ENCODE measurements at regions not wholly inside any gene's neighbourhood (a gene's known extent, or its start where the extent isn't known, plus 50 kb on each side); places are given as distances from the start of the nearest gene placed in this dataset.

DNA sequence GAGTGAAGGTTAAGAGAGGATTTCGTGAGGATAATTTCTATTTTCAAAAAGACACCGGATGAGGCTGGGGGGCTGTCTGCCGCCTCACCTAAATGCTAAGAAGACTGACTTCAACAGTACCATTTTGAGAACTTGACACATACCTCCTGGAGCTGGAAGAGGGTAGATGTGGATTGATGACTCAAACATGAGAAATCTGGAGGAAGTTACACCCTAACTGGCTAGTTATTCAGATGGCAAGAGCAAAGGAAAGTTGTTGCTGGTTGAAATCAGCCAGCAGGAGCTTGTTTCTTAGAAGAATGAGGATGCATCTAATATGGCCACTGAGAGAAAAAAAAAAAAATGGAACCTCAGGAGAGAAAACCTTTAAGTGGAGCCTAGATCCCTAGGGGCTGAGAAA is 76.2 kb upstream of the KIAA1217 start:
- no peak overlapping the region for H3K27ac ChIP-seq (ENCODE audit: low read depth, low read length)
- no peaks in the 10 kb centered on the region for H3K36me3 ChIP-seq (ENCODE audit: control insufficient read depth in 1 of 2, insufficient read depth in 2 of 2, low read length in 2 of 2)
- no peaks in the 10 kb centered on the region for H3K27me3 ChIP-seq (ENCODE audit: insufficient read depth, low read length)
- ATAC-seq (no peak), DNase-seq (ENCODE audit: low read depth, low spot score) (no peak)
- ChIA-PET POLR2A (no interaction called here), RAD21 (ENCODE audit: low non-redundant PET in 1 of 2, low total read pairs in 2 of 2, uncharacterized antibody in 2 of 2, unreplicated experiment in 2 of 2) (no interaction called here), CTCF (no interaction called here)
- H3K9ac ChIP-seq (ENCODE audit: low read length): no peak overlapping the region
- H4K20me1 ChIP-seq (ENCODE audit: insufficient read depth): no peaks in the 10 kb centered on the region
- H3K4me3 ChIP-seq (replicated peaks in 1 of 2; ENCODE audit: low read depth in 1 of 2, low read length in 2 of 2): no peak overlapping the region
- no peak overlapping the region for H3K4me2 ChIP-seq (ENCODE audit: low read length)
- H3K79me2 ChIP-seq (ENCODE audit: insufficient read depth, low read length): no peaks in the 10 kb centered on the region
- H3K9me3 ChIP-seq (ENCODE audit: control insufficient read depth in 1 of 2, insufficient read depth in 1 of 2, low read depth in 1 of 2, low read length in 2 of 2): no peaks in the 10 kb centered on the region
- intact Hi-C loops (cut with micrococcal nuclease): no loop called here
- no peak overlapping the region for H2AFZ ChIP-seq (ENCODE audit: low read depth, low read length, poor library complexity, severe bottlenecking)
- no TSS peak for BruUV-seq (replicated peaks)
- no peaks in the 10 kb centered on the region for H3K4me1 ChIP-seq (ENCODE audit: control insufficient read depth in 1 of 2, insufficient read depth in 2 of 2, low read length in 2 of 2)
- TF ChIP-seq RAD21 (IDR thresholded peaks at IDR 0.05; ENCODE audit: low read depth) (no peak), ELF1 (IDR thresholded peaks at IDR 0.05; ENCODE audit: borderline replicate concordance, low read depth) (no peak)
- no peaks in the 10 kb centered on the region for H3K9me2 ChIP-seq (ENCODE audit: insufficient read depth)

DNA sequence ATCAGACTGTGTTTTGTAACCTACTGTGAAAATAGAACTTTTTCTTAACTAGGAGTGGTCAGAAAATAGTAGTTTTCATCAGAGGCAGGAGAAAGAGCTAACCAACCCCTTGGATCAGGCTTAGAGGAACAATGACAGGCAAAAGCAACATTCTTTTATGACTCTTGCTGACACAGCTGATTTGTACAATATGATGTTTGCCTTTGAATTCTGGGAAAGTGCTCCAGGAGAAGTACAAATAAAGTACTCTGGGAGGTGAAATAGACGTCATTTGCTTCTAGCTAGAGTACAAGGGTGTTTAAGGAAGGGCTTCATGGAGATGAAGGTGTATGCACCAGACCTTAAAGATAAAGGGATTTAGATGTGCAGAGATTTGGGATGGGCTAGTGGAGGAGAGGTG is 75.1 kb upstream of the KIAA1217 start:
- H3K79me2 ChIP-seq (ENCODE audit: insufficient read depth, low read length): no peaks in the 10 kb centered on the region
- H3K27me3 ChIP-seq (ENCODE audit: insufficient read depth, low read length): no peaks in the 10 kb centered on the region
- no peak for DNase-seq (ENCODE audit: low read depth, low spot score)
- no peak overlapping the region for H3K27ac ChIP-seq (ENCODE audit: low read depth, low read length)
- no peak for ATAC-seq
- RAD21 ChIA-PET (ENCODE audit: low non-redundant PET in 1 of 2, low total read pairs in 2 of 2, uncharacterized antibody in 2 of 2, unreplicated experiment in 2 of 2): no interaction called here
- POLR2A ChIA-PET: no interaction called here
- no peaks in the 10 kb centered on the region for H3K4me1 ChIP-seq (ENCODE audit: control insufficient read depth in 1 of 2, insufficient read depth in 2 of 2, low read length in 2 of 2)
- no peaks in the 10 kb centered on the region for H3K9me2 ChIP-seq (ENCODE audit: insufficient read depth)
- no peak overlapping the region for H2AFZ ChIP-seq (ENCODE audit: low read depth, low read length, poor library complexity, severe bottlenecking)
- no TSS peak for BruUV-seq (replicated peaks)
- intact Hi-C loops (cut with micrococcal nuclease): no loop called here
- H3K4me2 ChIP-seq (ENCODE audit: low read length): no peak overlapping the region
- no peak overlapping the region for H3K9ac ChIP-seq (ENCODE audit: low read length)
- no peak overlapping the region for H3K4me3 ChIP-seq (replicated peaks in 1 of 2; ENCODE audit: low read depth in 1 of 2, low read length in 2 of 2)
- no peaks in the 10 kb centered on the region for H3K36me3 ChIP-seq (ENCODE audit: control insufficient read depth in 1 of 2, insufficient read depth in 2 of 2, low read length in 2 of 2)
- no peaks in the 10 kb centered on the region for H3K9me3 ChIP-seq (ENCODE audit: control insufficient read depth in 1 of 2, insufficient read depth in 1 of 2, low read depth in 1 of 2, low read length in 2 of 2)
- no peaks in the 10 kb centered on the region for H4K20me1 ChIP-seq (ENCODE audit: insufficient read depth)
- CTCF ChIA-PET: no interaction called here
- TF ChIP-seq FOSL1 (IDR thresholded peaks at IDR 0.05; ENCODE audit: low read depth): no peak
- no peak for TF ChIP-seq EZH2 (IDR thresholded peaks at IDR 0.05)
- TF ChIP-seq ZFX (IDR thresholded peaks at IDR 0.05): no peak
- TF ChIP-seq RAD21 (IDR thresholded peaks at IDR 0.05; ENCODE audit: low read depth): no peak
- TF ChIP-seq, protein P1, sequence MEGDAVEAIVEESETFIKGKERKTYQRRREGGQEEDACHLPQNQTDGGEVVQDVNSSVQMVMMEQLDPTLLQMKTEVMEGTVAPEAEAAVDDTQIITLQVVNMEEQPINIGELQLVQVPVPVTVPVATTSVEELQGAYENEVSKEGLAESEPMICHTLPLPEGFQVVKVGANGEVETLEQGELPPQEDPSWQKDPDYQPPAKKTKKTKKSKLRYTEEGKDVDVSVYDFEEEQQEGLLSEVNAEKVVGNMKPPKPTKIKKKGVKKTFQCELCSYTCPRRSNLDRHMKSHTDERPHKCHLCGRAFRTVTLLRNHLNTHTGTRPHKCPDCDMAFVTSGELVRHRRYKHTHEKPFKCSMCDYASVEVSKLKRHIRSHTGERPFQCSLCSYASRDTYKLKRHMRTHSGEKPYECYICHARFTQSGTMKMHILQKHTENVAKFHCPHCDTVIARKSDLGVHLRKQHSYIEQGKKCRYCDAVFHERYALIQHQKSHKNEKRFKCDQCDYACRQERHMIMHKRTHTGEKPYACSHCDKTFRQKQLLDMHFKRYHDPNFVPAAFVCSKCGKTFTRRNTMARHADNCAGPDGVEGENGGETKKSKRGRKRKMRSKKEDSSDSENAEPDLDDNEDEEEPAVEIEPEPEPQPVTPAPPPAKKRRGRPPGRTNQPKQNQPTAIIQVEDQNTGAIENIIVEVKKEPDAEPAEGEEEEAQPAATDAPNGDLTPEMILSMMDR (IDR thresholded peaks at IDR 0.05 in 2 of 3, conservative IDR thresholded peaks at IDR 0.05 in 1 of 3; ENCODE audit: borderline replicate concordance in 1 of 3, insufficient read depth in 1 of 3, low read depth in 2 of 3, low read length in 2 of 3): no peak
- no peak for TF ChIP-seq JUND (IDR thresholded peaks at IDR 0.05)
- no peak for TF ChIP-seq SP1 (IDR thresholded peaks at IDR 0.05; ENCODE audit: low read depth)
- TF ChIP-seq SIN3A (IDR thresholded peaks at IDR 0.05; ENCODE audit: low read depth): no peak
- TF ChIP-seq POLR2AphosphoS5 (IDR thresholded peaks at IDR 0.05; ENCODE audit: low read depth, low read length): no peak
- TF ChIP-seq EGR1 (IDR thresholded peaks at IDR 0.05; ENCODE audit: low read depth): no peak
- TF ChIP-seq, protein P2, sequence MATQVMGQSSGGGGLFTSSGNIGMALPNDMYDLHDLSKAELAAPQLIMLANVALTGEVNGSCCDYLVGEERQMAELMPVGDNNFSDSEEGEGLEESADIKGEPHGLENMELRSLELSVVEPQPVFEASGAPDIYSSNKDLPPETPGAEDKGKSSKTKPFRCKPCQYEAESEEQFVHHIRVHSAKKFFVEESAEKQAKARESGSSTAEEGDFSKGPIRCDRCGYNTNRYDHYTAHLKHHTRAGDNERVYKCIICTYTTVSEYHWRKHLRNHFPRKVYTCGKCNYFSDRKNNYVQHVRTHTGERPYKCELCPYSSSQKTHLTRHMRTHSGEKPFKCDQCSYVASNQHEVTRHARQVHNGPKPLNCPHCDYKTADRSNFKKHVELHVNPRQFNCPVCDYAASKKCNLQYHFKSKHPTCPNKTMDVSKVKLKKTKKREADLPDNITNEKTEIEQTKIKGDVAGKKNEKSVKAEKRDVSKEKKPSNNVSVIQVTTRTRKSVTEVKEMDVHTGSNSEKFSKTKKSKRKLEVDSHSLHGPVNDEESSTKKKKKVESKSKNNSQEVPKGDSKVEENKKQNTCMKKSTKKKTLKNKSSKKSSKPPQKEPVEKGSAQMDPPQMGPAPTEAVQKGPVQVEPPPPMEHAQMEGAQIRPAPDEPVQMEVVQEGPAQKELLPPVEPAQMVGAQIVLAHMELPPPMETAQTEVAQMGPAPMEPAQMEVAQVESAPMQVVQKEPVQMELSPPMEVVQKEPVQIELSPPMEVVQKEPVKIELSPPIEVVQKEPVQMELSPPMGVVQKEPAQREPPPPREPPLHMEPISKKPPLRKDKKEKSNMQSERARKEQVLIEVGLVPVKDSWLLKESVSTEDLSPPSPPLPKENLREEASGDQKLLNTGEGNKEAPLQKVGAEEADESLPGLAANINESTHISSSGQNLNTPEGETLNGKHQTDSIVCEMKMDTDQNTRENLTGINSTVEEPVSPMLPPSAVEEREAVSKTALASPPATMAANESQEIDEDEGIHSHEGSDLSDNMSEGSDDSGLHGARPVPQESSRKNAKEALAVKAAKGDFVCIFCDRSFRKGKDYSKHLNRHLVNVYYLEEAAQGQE (IDR thresholded peaks at IDR 0.05; ENCODE audit: low read depth): no peak
- TF ChIP-seq, protein P3, sequence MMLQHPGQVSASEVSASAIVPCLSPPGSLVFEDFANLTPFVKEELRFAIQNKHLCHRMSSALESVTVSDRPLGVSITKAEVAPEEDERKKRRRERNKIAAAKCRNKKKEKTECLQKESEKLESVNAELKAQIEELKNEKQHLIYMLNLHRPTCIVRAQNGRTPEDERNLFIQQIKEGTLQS (IDR thresholded peaks at IDR 0.05): no peak
- TF ChIP-seq, protein P4, sequence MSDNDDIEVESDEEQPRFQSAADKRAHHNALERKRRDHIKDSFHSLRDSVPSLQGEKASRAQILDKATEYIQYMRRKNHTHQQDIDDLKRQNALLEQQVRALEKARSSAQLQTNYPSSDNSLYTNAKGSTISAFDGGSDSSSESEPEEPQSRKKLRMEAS (IDR thresholded peaks at IDR 0.05): no peak
- no peak for TF ChIP-seq ZNF274 (IDR thresholded peaks at IDR 0.05; ENCODE audit: low read depth, low read length)
- TF ChIP-seq ELF1 (IDR thresholded peaks at IDR 0.05; ENCODE audit: borderline replicate concordance, low read depth): no peak
- no peak for TF ChIP-seq CEBPB (IDR thresholded peaks at IDR 0.05; ENCODE audit: low read depth)
